Smooth muscle cell (in vitro differentiated cells): ENCODE measurements at regions not wholly inside any gene's neighbourhood (a gene's known extent, or its start where the extent isn't known, plus 50 kb on each side); places are given as distances from the start of the nearest gene placed in this dataset.

Experiments
- DNase-seq: peaks from one replicate; lab custom pipeline; 2025; ENCODE audit not compliant: unreplicated experiment; lab: John Stamatoyannopoulos, UW
- H2AFZ ChIP-seq: fragments of 200-600 bp; sonication (generic); 2 replicates; pipeline ENCODE4 v1.6.0; 2016; ENCODE audit warnings: antibody characterized with exemption, low read depth, mild to moderate bottlenecking
- H3F3A ChIP-seq: fragments of 200-600 bp; sonication (generic); 2 replicates; pipeline ENCODE4 v1.6.0; 2017; ENCODE audit warnings: antibody characterized with exemption, low read depth
- H3K27ac ChIP-seq: fragments of 200-600 bp; sonication (generic); 2 replicates; pipeline ENCODE4 v1.5.1; 2016; ENCODE audit warnings: low read depth, mild to moderate bottlenecking
- H3K27me3 ChIP-seq: fragments of 200-600 bp; sonication (generic); 2 replicates; pipeline ENCODE4 v1.6.1; 2016; ENCODE audit warnings: low read depth, mild to moderate bottlenecking
- H3K36me3 ChIP-seq: fragments of 200-600 bp; sonication (generic); 2 replicates; pipeline ENCODE4 v1.5.1; 2016; ENCODE audit warnings: low read depth
- H3K4me1 ChIP-seq: fragments of 200-600 bp; sonication (generic); 2 replicates; pipeline ENCODE4 v1.5.1; 2016; ENCODE audit warnings: low read depth
- H3K4me2 ChIP-seq: fragments of 200-600 bp; sonication (generic); 2 replicates; pipeline ENCODE4 v1.6.0; 2016; ENCODE audit warnings: mild to moderate bottlenecking
- H3K4me3 ChIP-seq: fragments of 200-600 bp; sonication (generic); 2 replicates; pipeline ENCODE4 v1.5.1; 2016; ENCODE audit warnings: mild to moderate bottlenecking
- H3K79me2 ChIP-seq: fragments of 200-600 bp; sonication (generic); 2 replicates; pipeline ENCODE4 v1.6.0; 2016; ENCODE audit warnings: low read depth, mild to moderate bottlenecking
- H3K9ac ChIP-seq: fragments of 200-600 bp; sonication (generic); 2 replicates; pipeline ENCODE4 v1.6.0; 2016; ENCODE audit warnings: low read depth
- H3K9me3 ChIP-seq: fragments of 200-600 bp; sonication (generic); replicated peaks from 2 replicates; pipeline ENCODE4 v1.5.1; 2016; ENCODE audit warnings: low read depth
- H4K20me1 ChIP-seq: fragments of 200-600 bp; sonication (generic); 2 replicates; pipeline ENCODE4 v1.6.0; 2016; ENCODE audit warnings: low read depth
- WGBS: methylation state at CpG from one replicate; pipeline ENCODE4 v1.1.7; 2016; ENCODE audit warnings: low lambda C conversion rate; 5-methylcytosine and 5-hydroxymethylcytosine counted together
- TF ChIP-seq, protein P1 (sequence below): fragments of 200-600 bp; sonication (generic); IDR thresholded peaks from 2 replicates; pipeline ENCODE4 v1.5.1; 2017; ENCODE audit warnings: borderline replicate concordance, mild to moderate bottlenecking, antibody characterized with exemption; ENCODE audit not compliant: insufficient read depth, poor library complexity, severe bottlenecking

DNA sequence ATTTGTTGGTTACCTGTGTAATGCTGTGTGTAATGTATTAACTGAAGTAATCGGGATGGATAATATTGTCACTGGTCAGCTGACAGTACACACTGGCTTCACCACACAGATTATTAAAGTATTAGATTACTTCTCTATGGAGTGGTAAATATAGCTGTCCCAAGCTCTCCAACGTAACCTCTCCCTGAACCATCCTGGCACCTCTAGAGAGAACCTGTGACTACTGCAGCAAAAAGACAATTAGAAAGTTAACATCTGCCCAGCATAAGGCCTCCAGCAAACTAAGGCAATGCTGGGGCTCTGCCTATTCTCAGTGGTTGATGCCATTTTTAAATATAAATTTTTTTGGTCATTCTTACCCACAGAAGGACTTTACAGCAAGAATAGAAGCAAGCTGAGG lies 351.3 kb downstream of the GPD2 start:
- Histone ChIP-seq H4K20me1 (no peaks in the 10 kb centered on the region), H3K36me3 (no peaks in the 10 kb centered on the region), H3K4me1 (no peaks in the 10 kb centered on the region), H3K9me3 (no peaks in the 10 kb centered on the region), H3K4me2 (no peak overlapping the region), H3K9ac (no peak overlapping the region), H3K27me3 (no peaks in the 10 kb centered on the region), H3K27ac (no peak overlapping the region), H3K79me2 (no peaks in the 10 kb centered on the region), H3K4me3 (no peak overlapping the region), H2AFZ (no peak overlapping the region), H3F3A (no peaks in the 10 kb centered on the region)
- WGBS = 95% methylated on average over 2 of the region's 2 CpGs
- TF ChIP-seq, protein P1, sequence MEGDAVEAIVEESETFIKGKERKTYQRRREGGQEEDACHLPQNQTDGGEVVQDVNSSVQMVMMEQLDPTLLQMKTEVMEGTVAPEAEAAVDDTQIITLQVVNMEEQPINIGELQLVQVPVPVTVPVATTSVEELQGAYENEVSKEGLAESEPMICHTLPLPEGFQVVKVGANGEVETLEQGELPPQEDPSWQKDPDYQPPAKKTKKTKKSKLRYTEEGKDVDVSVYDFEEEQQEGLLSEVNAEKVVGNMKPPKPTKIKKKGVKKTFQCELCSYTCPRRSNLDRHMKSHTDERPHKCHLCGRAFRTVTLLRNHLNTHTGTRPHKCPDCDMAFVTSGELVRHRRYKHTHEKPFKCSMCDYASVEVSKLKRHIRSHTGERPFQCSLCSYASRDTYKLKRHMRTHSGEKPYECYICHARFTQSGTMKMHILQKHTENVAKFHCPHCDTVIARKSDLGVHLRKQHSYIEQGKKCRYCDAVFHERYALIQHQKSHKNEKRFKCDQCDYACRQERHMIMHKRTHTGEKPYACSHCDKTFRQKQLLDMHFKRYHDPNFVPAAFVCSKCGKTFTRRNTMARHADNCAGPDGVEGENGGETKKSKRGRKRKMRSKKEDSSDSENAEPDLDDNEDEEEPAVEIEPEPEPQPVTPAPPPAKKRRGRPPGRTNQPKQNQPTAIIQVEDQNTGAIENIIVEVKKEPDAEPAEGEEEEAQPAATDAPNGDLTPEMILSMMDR = no peak
- no peak for DNase-seq

DNA sequence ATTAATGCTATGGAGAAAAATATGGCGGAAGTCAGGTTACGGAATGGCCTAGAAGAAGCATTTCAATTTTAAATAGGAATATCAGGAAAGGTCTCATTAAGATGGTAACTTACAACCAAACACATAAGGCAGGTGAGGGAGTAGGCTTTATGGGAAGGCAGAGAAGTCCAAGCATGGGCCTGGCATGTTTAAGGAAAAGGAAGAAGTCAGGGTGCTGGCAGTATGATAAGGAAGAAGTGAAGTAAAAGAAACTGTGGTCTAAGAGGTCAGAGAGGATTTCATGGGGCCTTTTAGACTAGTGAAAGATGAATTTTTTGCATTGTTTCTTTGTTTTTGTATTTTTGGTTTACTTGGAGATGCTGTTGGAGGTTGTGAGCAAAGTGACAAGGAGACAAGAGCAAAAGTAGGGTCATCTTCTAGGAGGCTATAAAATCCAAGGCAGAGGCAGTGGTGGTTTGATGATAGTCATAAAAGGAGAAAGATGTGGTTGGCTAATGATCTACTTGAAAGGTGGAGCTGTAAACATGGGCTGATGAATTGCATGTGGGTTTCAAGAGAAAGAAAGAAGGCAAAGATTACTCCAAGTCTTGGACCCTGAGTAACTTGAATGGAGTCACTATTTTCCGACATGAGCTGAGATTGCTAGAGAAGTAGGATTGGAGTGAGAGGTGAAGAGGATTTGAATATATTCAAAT lies 354.3 kb downstream of the GPD2 start:
- Histone ChIP-seq H3K9me3 (no peaks in the 10 kb centered on the region), H2AFZ (no peak overlapping the region), H4K20me1 (no peaks in the 10 kb centered on the region), H3K4me1 (no peaks in the 10 kb centered on the region), H3K79me2 (no peaks in the 10 kb centered on the region), H3F3A (no peaks in the 10 kb centered on the region), H3K27ac (no peak overlapping the region), H3K4me3 (no peak overlapping the region), H3K9ac (no peak overlapping the region), H3K27me3 (no peaks in the 10 kb centered on the region), H3K4me2 (no peak overlapping the region), H3K36me3 (no peaks in the 10 kb centered on the region)
- 93% methylated on average over 3 of the region's 3 CpGs for WGBS
- no peak for DNase-seq
- TF ChIP-seq, protein P1 = no peak

DNA sequence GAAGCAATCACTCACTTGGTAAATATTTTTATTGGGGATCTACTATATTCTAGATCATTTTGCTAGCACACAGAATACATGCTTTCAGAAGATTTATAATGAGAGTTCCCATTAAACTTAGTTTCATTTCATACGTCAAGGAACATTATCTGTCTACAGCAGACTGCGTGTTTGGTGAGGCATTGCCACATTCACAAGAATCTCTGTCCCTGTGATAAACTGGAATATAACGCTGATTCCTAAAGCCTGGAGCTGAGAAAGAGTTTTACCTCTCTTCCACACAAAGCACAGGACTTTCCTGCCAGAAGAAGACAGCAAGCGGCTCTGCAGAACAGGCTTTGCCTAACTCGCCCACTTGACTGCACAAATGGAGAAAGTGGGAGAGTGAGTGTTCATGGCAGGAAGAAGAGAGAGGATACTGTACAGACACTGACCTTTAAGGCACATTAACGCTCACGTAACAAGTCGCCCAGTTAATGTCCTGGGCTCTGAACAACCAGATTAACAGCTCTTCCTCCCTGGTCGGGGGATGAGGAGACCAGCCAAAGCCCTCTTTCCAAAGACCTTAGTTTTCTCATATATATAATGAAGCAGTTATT lies 356.2 kb downstream of the GPD2 start:
- no peaks in the 10 kb centered on the region for H3K79me2 ChIP-seq
- 60% methylated on average over 9 of the region's 9 CpGs for WGBS
- no peaks in the 10 kb centered on the region for H3F3A ChIP-seq
- no peak for DNase-seq
- H3K9me3 ChIP-seq = no peaks in the 10 kb centered on the region
- H3K36me3 ChIP-seq = no peaks in the 10 kb centered on the region
- peak overlapping the region; percentile 29 for H3K4me2 ChIP-seq
- H2AFZ ChIP-seq = peak overlapping the region; percentile 59
- no peaks in the 10 kb centered on the region for H3K27me3 ChIP-seq
- no peak overlapping the region for H3K27ac ChIP-seq
- TF ChIP-seq, protein P1 = no peak
- no peak overlapping the region for H3K4me3 ChIP-seq
- H4K20me1 ChIP-seq = no peaks in the 10 kb centered on the region
- no peak overlapping the region for H3K9ac ChIP-seq
- H3K4me1 ChIP-seq = no peaks in the 10 kb centered on the region

DNA sequence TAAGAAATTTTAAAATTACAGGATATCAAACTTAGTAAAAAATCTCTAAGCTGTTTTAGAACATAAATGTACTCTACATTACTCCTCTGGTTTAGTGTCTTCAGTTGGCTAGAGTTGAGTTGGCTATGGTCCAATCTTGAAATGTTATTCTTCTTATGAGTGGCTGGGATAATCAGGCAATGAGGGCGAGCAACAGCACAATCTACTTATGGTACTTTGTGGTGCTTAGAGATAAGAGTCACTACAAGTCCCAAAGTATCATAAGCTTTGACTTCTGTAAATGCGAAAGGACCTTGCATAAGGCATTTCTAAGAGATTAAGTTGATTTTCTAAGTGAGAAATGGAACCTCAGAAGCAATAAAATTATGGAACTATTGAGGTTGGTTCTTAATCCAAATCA lies 361.7 kb downstream of the GPD2 start:
- H4K20me1 ChIP-seq = no peaks in the 10 kb centered on the region
- TF ChIP-seq, protein P1 = no peak
- DNase-seq = no peak
- H3K27me3 ChIP-seq = no peaks in the 10 kb centered on the region
- no peaks in the 10 kb centered on the region for H3K9me3 ChIP-seq
- peaks cover 28% of the 10 kb centered on the region for H3K4me1 ChIP-seq
- no peak overlapping the region for H3K27ac ChIP-seq
- no peak overlapping the region for H3K4me2 ChIP-seq
- no peak overlapping the region for H3K4me3 ChIP-seq
- no peaks in the 10 kb centered on the region for H3F3A ChIP-seq
- 55% methylated on average over 2 of the region's 2 CpGs for WGBS
- H2AFZ ChIP-seq = no peak overlapping the region
- H3K9ac ChIP-seq = no peak overlapping the region
- H3K79me2 ChIP-seq = no peaks in the 10 kb centered on the region
- no peaks in the 10 kb centered on the region for H3K36me3 ChIP-seq
